Ishikawa (cell line): ENCODE measurements at regions not wholly inside any gene's neighbourhood (a gene's known extent, or its start where the extent isn't known, plus 50 kb on each side); places are given as distances from the start of the nearest gene placed in this dataset.

ENCODE experiments used
- CEBPB ChIP-seq: IDR thresholded peaks from 2 replicates; pipeline ENCODE4 v1.6.1; 2012
- CREB1 ChIP-seq: IDR thresholded peaks from 2 replicates; pipeline ENCODE4 v1.6.1; 2012; ENCODE audit warnings: low read depth
- EGR1 ChIP-seq: IDR thresholded peaks from 2 replicates; pipeline ENCODE4 v1.6.1; 2012
- EP300 ChIP-seq: IDR thresholded peaks from 2 replicates; pipeline ENCODE4 v1.6.1; 2012; ENCODE audit warnings: borderline replicate concordance
- FOXM1 ChIP-seq: IDR thresholded peaks from 2 replicates; pipeline ENCODE4 v1.6.1; 2012; ENCODE audit warnings: low read depth, borderline replicate concordance
- MAX ChIP-seq: IDR thresholded peaks from 2 replicates; pipeline ENCODE4 v1.6.1; 2012
- NFIC ChIP-seq: IDR thresholded peaks from 2 replicates; pipeline ENCODE4 v1.6.1; 2012
- RAD21 ChIP-seq: IDR thresholded peaks from 2 replicates; pipeline ENCODE4 v1.6.1; 2012; ENCODE audit warnings: low read depth
- TAF1 ChIP-seq: IDR thresholded peaks from 2 replicates; pipeline ENCODE4 v1.6.1; 2012; ENCODE audit warnings: low read depth, mild to moderate bottlenecking
- TCF12 ChIP-seq: IDR thresholded peaks from 2 replicates; pipeline ENCODE4 v1.6.1; 2012; ENCODE audit warnings: low read depth
- TEAD4 ChIP-seq: IDR thresholded peaks from 2 replicates; pipeline ENCODE4 v1.6.1; 2012
- USF1 ChIP-seq: IDR thresholded peaks from 2 replicates; pipeline ENCODE4 v1.6.1; 2012
- YY1 ChIP-seq: IDR thresholded peaks from 2 replicates; pipeline ENCODE4 v1.6.1; 2012; ENCODE audit warnings: low read depth
- ZBTB7A ChIP-seq: IDR thresholded peaks from 2 replicates; pipeline ENCODE4 v1.6.1; 2012; ENCODE audit warnings: low read depth
- TF ChIP-seq, protein P1 (sequence below): IDR thresholded peaks from 2 replicates; pipeline ENCODE4 v1.6.1; 2012; ENCODE audit warnings: low read depth, mild to moderate bottlenecking

- TF ChIP-seq RAD21, result no peak
- TF ChIP-seq NFIC, result no peak
- no peak for TF ChIP-seq USF1
Observed at GRCh38 chr21:23003951-23004350, 2005.7 kb downstream of the NCAM2 start.

DNA sequence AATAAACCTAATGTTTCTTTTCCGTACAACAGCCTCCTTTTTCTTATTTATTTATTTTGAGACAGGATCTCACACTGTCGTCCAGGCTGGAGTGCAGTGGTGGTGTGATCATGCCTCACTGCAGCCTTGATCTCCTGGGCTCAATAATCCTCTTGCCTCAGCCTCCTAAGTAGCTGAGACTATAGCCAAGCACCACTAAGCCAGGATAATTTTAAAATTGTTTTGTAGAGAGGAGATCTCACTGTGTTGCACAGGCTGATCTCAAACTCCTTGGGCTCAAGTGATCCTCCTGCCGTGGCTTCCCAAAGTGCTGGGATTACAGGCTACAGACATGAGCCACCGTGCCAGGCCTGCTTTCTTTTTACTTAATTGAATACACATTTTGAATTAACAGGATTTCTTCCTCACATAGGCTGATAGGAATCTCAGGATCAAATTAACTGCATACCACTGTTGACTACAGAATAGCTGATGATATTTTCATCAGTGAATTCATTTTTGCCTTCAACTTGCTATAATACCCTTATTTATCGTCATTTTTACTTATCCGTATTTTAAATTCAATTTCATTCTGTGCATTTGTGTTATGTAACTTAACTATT lies 2010.5 kb downstream of the NCAM2 start:
- no peak for TF ChIP-seq NFIC
- TF ChIP-seq TCF12, result no peak
- no peak for TF ChIP-seq YY1

DNA sequence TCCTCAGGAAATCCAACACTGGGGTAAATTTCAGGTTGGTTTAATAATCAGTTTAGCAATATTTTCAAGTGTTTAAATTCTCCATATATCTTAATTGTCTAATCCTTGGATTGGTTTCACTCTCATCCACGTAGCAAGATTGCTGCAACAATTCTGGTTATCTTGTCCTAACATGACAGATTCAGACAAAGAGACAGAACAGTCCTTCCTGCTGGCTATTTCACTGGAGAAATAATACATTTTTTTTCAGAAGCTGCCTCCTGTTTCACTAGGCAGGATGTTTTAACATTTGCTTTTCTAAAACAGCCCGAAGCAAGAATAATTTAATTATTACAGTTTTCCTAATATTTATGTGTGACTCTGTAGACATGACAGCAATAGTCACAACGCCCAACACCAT lies 2011.2 kb downstream of the NCAM2 start:
- TF ChIP-seq RAD21 (no peak), CEBPB (no peak), YY1 (no peak), NFIC (no peak), CREB1 (no peak), USF1 (no peak), FOXM1 (no peak), EGR1 (no peak), TAF1 (no peak), EP300 (no peak)
- TF ChIP-seq, protein P1, sequence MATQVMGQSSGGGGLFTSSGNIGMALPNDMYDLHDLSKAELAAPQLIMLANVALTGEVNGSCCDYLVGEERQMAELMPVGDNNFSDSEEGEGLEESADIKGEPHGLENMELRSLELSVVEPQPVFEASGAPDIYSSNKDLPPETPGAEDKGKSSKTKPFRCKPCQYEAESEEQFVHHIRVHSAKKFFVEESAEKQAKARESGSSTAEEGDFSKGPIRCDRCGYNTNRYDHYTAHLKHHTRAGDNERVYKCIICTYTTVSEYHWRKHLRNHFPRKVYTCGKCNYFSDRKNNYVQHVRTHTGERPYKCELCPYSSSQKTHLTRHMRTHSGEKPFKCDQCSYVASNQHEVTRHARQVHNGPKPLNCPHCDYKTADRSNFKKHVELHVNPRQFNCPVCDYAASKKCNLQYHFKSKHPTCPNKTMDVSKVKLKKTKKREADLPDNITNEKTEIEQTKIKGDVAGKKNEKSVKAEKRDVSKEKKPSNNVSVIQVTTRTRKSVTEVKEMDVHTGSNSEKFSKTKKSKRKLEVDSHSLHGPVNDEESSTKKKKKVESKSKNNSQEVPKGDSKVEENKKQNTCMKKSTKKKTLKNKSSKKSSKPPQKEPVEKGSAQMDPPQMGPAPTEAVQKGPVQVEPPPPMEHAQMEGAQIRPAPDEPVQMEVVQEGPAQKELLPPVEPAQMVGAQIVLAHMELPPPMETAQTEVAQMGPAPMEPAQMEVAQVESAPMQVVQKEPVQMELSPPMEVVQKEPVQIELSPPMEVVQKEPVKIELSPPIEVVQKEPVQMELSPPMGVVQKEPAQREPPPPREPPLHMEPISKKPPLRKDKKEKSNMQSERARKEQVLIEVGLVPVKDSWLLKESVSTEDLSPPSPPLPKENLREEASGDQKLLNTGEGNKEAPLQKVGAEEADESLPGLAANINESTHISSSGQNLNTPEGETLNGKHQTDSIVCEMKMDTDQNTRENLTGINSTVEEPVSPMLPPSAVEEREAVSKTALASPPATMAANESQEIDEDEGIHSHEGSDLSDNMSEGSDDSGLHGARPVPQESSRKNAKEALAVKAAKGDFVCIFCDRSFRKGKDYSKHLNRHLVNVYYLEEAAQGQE, result no peak

- TF ChIP-seq CEBPB (no peak), ZBTB7A (no peak), TEAD4 (no peak), MAX (no peak), EP300 (no peak), TAF1 (no peak), NFIC (no peak), RAD21 (no peak)
- TF ChIP-seq, protein P1, result no peak
Observed at GRCh38 chr21:23014021-23014420, 2015.8 kb downstream of the NCAM2 start.

DNA sequence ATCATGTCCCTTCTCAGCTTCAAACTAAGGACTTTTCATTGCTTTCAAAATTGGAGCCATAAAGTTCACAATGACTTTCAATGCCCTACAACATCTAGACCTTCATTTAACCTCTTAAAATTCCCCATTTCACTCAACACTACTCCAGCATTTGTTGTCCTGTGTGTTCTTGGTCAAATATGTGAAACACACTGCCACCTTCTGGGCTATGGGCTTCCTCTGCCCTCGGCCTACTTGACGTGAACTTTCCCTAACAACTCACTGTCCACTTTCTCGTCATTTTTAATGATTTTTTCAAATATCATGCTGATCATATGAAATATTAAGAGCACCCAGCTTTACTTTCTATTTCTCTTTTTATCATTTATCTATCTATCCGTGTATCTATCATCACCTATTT lies 2018.4 kb downstream of the NCAM2 start:
- TF ChIP-seq EP300, result no peak
- peak; percentile 31 for TF ChIP-seq RAD21

- TF ChIP-seq YY1 (no peak), EGR1 (no peak), USF1 (no peak), TAF1 (no peak), CREB1 (no peak), FOXM1 (no peak), RAD21 (no peak), NFIC (no peak), TCF12 (no peak)
- TF ChIP-seq, protein P1, result no peak
Observed at GRCh38 chr21:23017989-23018388, 2019.8 kb downstream of the NCAM2 start.
